ENCODE measurements at regions not wholly inside any gene's neighbourhood (a gene's known extent, or its start where the extent isn't known, plus 50 kb on each side); places are given as distances from the start of the nearest gene placed in this dataset.

DNA sequence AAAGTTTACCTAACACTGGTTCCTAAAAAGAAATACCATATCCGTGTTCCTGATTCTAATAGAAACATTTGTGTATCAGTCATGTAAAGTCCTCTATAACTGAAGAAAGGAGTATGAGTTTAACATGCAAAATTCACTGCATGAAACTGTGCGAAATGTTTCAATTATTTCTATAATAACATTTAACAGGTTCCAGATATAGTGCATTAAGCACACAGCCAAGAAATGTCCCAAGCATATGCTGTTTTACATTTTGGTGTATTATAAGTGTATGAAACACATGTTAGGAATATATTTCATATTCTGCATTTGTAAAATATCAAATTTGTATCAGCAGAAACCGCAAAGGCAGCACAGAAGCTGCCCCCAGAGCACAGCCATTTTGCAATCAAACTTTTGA is 764.9 kb downstream of the KCNJ2 start:
- H2AK5ac ChIP-seq (ENCODE audit: low read depth, low read length), result no peak overlapping the region
- no peak overlapping the region for H3K23ac ChIP-seq (ENCODE audit: low read depth, low read length)
- H2AFZ ChIP-seq (replicated peaks; ENCODE audit: low read length, poor library complexity), result no peak overlapping the region
- H3K27me3 ChIP-seq (ENCODE audit: control insufficient read depth, insufficient read depth, low read length), result no peaks in the 10 kb centered on the region
- no peak overlapping the region for H2BK5ac ChIP-seq (ENCODE audit: low read depth, low read length, poor library complexity, severe bottlenecking)
- H3K9ac ChIP-seq (ENCODE audit: low read depth, low read length), result no peak overlapping the region
- no peaks in the 10 kb centered on the region for H3K9me1 ChIP-seq (ENCODE audit: insufficient read depth, low read length)
- H4K8ac ChIP-seq (ENCODE audit: low read depth in 2 of 2, low read length in 2 of 2), result no peak overlapping the region
- POLR2A ChIA-PET (ENCODE audit: unreplicated experiment), result no interaction called here
- CTCF ChIA-PET, result interaction anchor here (1.3 kb wide), 1 partner anchor 13 kb away, joined by 3 read pairs; no protein-coding TSS in a partner anchor
- H3K79me1 ChIP-seq (ENCODE audit: low read depth in 1 of 2, low read length in 2 of 2), result no peaks in the 10 kb centered on the region
- ATAC-seq (ENCODE audit: low read depth) (no peak), DNase-seq (no peak)
- H3K4me2 ChIP-seq (ENCODE audit: low read depth, low read length), result no peak overlapping the region
- in situ Hi-C loops (cut with MboI; ENCODE audit: low sequenced_read_pairs) (no loop called here), dilution Hi-C loops (cut with HindIII; ENCODE audit: low sequenced_read_pairs, unreplicated experiment) (no loop called here), intact Hi-C loops (cut with micrococcal nuclease) (no loop called here)
- H3K18ac ChIP-seq (ENCODE audit: low read depth, low read length), result no peak overlapping the region
- H3K56ac ChIP-seq (ENCODE audit: extremely low read depth, insufficient read depth, low read length), result no peak overlapping the region
- H3K27ac ChIP-seq (ENCODE audit: insufficient read depth, low read length), result no peak overlapping the region
- WGBS, 2 experiments (ENCODE audit: extremely low coverage in 2 of 2, insufficient read length in 1 of 2), result no CpG with 5 or more reads among the region's 3 CpGs
- H2BK120ac ChIP-seq (ENCODE audit: low read depth, low read length), result no peak overlapping the region
- no peak overlapping the region for H4K91ac ChIP-seq (ENCODE audit: insufficient read depth, low read depth, low read length)
- H3K4ac ChIP-seq (ENCODE audit: low read depth, low read length), result no peak overlapping the region
- H3K9me3 ChIP-seq (ENCODE audit: control insufficient read depth, insufficient read depth, low read length), result no peaks in the 10 kb centered on the region
- H2AK9ac ChIP-seq (replicated peaks; ENCODE audit: low read depth, low read length, poor library complexity), result no peak overlapping the region
- H3K36me3 ChIP-seq (ENCODE audit: control insufficient read depth, insufficient read depth, low read length), result no peaks in the 10 kb centered on the region
- no peak overlapping the region for H3K4me3 ChIP-seq (ENCODE audit: insufficient read depth, low read depth, low read length)
- no peaks in the 10 kb centered on the region for H3K4me1 ChIP-seq (ENCODE audit: control insufficient read depth, insufficient read depth, low read length)
- TF ChIP-seq RCOR1 (IDR thresholded peaks at IDR 0.05; ENCODE audit: insufficient replicate concordance, low read length), result no peak
- no peak for TF ChIP-seq RAD21 (IDR thresholded peaks at IDR 0.05; ENCODE audit: low read length)
- no peak for TF ChIP-seq CHD1 (IDR thresholded peaks at IDR 0.05; ENCODE audit: low read depth, low read length)
- no peak for TF ChIP-seq CEBPB (IDR thresholded peaks at IDR 0.05; ENCODE audit: low read depth, low read length)
- TF ChIP-seq, protein P1, sequence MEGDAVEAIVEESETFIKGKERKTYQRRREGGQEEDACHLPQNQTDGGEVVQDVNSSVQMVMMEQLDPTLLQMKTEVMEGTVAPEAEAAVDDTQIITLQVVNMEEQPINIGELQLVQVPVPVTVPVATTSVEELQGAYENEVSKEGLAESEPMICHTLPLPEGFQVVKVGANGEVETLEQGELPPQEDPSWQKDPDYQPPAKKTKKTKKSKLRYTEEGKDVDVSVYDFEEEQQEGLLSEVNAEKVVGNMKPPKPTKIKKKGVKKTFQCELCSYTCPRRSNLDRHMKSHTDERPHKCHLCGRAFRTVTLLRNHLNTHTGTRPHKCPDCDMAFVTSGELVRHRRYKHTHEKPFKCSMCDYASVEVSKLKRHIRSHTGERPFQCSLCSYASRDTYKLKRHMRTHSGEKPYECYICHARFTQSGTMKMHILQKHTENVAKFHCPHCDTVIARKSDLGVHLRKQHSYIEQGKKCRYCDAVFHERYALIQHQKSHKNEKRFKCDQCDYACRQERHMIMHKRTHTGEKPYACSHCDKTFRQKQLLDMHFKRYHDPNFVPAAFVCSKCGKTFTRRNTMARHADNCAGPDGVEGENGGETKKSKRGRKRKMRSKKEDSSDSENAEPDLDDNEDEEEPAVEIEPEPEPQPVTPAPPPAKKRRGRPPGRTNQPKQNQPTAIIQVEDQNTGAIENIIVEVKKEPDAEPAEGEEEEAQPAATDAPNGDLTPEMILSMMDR (conservative IDR thresholded peaks at IDR 0.05; ENCODE audit: low read depth, low read length), result no peak
- TF ChIP-seq POLR2A (IDR thresholded peaks at IDR 0.05; ENCODE audit: low read depth, low read length), result no peak
- no peak for TF ChIP-seq SMC3 (IDR thresholded peaks at IDR 0.05; ENCODE audit: low read depth, low read length)
- TF ChIP-seq RFX5 (IDR thresholded peaks at IDR 0.05; ENCODE audit: low read depth, low read length), result no peak
- no peak for TF ChIP-seq NFE2L2 (IDR thresholded peaks at IDR 0.05; ENCODE audit: low read depth, low read length)
- TF ChIP-seq, protein P2, sequence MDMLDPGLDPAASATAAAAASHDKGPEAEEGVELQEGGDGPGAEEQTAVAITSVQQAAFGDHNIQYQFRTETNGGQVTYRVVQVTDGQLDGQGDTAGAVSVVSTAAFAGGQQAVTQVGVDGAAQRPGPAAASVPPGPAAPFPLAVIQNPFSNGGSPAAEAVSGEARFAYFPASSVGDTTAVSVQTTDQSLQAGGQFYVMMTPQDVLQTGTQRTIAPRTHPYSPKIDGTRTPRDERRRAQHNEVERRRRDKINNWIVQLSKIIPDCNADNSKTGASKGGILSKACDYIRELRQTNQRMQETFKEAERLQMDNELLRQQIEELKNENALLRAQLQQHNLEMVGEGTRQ (IDR thresholded peaks at IDR 0.05; ENCODE audit: low read depth, low read length), result no peak
- TF ChIP-seq FOS (IDR thresholded peaks at IDR 0.05; ENCODE audit: low read depth, low read length), result no peak
- no peak for TF ChIP-seq MXI1 (IDR thresholded peaks at IDR 0.05; ENCODE audit: borderline replicate concordance, low read depth, low read length)
- no peak for TF ChIP-seq BHLHE40 (IDR thresholded peaks at IDR 0.05; ENCODE audit: low read depth, low read length)
- TF ChIP-seq MAFK (IDR thresholded peaks at IDR 0.05; ENCODE audit: low read depth, low read length), result no peak
- TF ChIP-seq, protein P3, sequence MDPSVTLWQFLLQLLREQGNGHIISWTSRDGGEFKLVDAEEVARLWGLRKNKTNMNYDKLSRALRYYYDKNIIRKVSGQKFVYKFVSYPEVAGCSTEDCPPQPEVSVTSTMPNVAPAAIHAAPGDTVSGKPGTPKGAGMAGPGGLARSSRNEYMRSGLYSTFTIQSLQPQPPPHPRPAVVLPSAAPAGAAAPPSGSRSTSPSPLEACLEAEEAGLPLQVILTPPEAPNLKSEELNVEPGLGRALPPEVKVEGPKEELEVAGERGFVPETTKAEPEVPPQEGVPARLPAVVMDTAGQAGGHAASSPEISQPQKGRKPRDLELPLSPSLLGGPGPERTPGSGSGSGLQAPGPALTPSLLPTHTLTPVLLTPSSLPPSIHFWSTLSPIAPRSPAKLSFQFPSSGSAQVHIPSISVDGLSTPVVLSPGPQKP (IDR thresholded peaks at IDR 0.05; ENCODE audit: borderline replicate concordance, low read depth, low read length), result no peak
- no peak for TF ChIP-seq MAZ (IDR thresholded peaks at IDR 0.05; ENCODE audit: borderline replicate concordance, low read depth, low read length)
- H3K14ac ChIP-seq (replicated peaks; ENCODE audit: low read depth, low read length), result no peak overlapping the region
- no peak overlapping the region for H4K5ac ChIP-seq (ENCODE audit: low read depth, low read length)
- no peak overlapping the region for H2BK20ac ChIP-seq (ENCODE audit: low read depth, low read length)
- H4K20me1 ChIP-seq (ENCODE audit: insufficient read depth, low read length), result no peaks in the 10 kb centered on the region
- no TSS peak for BruUV-seq (replicated peaks)
- no peak overlapping the region for H2BK15ac ChIP-seq (ENCODE audit: low read depth, low read length)

Measured in IMR-90 (cell line).